Activated CD8-positive, alpha-beta T cell treated with anti-CD3 and anti-CD28 coated beads for 36 hours (primary cell): ENCODE measurements at regions not wholly inside any gene's neighbourhood (a gene's known extent, or its start where the extent isn't known, plus 50 kb on each side); places are given as distances from the start of the nearest gene placed in this dataset.

Experiments used
- ATAC-seq: fragments of 200-7000 bp; cut with Tn5 transposase; one replicate; pipeline ENCODE4 v1.10.0; 2021; ENCODE audit warnings: mild to moderate bottlenecking, moderate library complexity
- CTCF ChIA-PET: fragments of 350-600 bp; sonication (Branson Sonifier 250); formaldehyde crosslinking; loops from one replicate; lab custom pipeline; 2021; ENCODE audit warnings: antibody characterized with exemption; lab: Charles Lee
- POLR2A ChIA-PET: fragments of 350-600 bp; sonication (Branson Sonifier 250); formaldehyde crosslinking; loops from one replicate; lab custom pipeline; 2021; ENCODE audit warnings: antibody characterized with exemption; lab: Charles Lee
- DNase-seq: peaks from one replicate; pipeline ENCODE4 v3.0.0-alpha.2; 2020
- H3K27ac Mint-ChIP-seq: one replicate; pipeline ENCODE4 v1.8.0; 2021; ENCODE audit warnings: mild to moderate bottlenecking, mixed read lengths
- H3K27me3 Mint-ChIP-seq: one replicate; pipeline ENCODE4 v1.8.0; 2021; ENCODE audit warnings: mixed read lengths
- H3K36me3 Mint-ChIP-seq: one replicate; pipeline ENCODE4 v1.8.0; 2021; ENCODE audit warnings: low read depth, mixed read lengths
- H3K4me1 Mint-ChIP-seq: one replicate; pipeline ENCODE4 v1.8.0; 2021; ENCODE audit warnings: low read depth, mixed read lengths
- H3K4me3 Mint-ChIP-seq: one replicate; pipeline ENCODE4 v1.8.0; 2021; ENCODE audit warnings: mild to moderate bottlenecking, moderate library complexity, mixed read lengths
- H3K9me3 Mint-ChIP-seq: one replicate; pipeline ENCODE4 v1.8.0; 2021; ENCODE audit warnings: mixed read lengths
- intact Hi-C: fragments of 100-400 bp; cut with micrococcal nuclease; formaldehyde crosslinking; loops from one replicate; pipeline ENCODE4 v1.10.0; 2022
- TF ChIP-seq, protein P1 (sequence below): fragments of 200-600 bp; IDR thresholded peaks from one replicate; pipeline ENCODE4 v1.8.0; 2022; ENCODE audit warnings: antibody characterized with exemption, mild to moderate bottlenecking

DNA sequence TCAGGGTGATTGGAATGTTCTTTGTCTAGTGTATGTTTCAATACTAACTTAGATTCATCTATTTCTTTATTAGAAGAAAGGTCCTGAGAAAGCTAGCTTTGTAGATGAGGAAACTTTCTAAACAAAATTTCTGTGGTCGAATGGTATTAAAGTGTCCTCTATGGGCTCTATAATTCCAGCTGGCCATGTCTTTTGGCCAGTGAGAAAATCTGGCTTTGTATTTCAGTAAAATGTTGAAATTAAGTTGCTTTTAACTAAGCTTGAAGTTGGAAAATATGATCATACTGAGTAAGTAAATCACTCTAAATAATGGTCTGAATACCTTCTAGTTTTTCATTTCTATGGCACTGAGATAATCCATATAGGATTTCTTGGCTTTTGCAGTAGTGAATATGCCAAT lies 148.8 kb downstream of the RDH14 start:
- ATAC-seq (no peak), DNase-seq (no peak)
- Mint-ChIP-seq H3K4me1 (no peaks in the 10 kb centered on the region), H3K36me3 (no peaks in the 10 kb centered on the region), H3K27ac (no peak overlapping the region), H3K4me3 (no peak overlapping the region), H3K27me3 (peaks cover 6% of the 10 kb centered on the region), H3K9me3 (no peaks in the 10 kb centered on the region)
- ChIA-PET CTCF (interaction anchor here (1.0 kb wide), 1 partner anchor 34 kb away, joined by 4 read pairs; no protein-coding TSS in a partner anchor), POLR2A (no interaction called here)
- intact Hi-C loops = no loop called here
- TF ChIP-seq, protein P1, sequence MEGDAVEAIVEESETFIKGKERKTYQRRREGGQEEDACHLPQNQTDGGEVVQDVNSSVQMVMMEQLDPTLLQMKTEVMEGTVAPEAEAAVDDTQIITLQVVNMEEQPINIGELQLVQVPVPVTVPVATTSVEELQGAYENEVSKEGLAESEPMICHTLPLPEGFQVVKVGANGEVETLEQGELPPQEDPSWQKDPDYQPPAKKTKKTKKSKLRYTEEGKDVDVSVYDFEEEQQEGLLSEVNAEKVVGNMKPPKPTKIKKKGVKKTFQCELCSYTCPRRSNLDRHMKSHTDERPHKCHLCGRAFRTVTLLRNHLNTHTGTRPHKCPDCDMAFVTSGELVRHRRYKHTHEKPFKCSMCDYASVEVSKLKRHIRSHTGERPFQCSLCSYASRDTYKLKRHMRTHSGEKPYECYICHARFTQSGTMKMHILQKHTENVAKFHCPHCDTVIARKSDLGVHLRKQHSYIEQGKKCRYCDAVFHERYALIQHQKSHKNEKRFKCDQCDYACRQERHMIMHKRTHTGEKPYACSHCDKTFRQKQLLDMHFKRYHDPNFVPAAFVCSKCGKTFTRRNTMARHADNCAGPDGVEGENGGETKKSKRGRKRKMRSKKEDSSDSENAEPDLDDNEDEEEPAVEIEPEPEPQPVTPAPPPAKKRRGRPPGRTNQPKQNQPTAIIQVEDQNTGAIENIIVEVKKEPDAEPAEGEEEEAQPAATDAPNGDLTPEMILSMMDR = no peak

DNA sequence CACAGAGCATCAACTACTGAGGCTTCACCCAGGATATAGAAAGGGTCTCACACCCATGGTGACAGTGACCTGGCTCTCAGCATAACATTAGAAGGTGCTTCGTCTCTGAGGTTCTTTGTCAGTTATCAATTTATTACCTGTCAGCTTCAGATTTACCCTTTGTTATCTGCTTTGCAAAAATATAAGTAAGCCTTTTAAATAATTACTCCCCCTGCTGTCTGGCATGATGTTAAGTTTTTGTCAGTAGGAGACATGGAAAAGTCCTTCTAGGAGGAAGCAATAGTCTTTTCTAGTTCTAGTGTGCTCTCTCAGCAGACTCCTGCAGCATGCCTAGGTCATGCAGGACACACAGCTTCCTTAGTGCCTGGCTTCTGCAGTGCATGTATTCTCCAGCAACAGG lies 149.9 kb downstream of the RDH14 start:
- H3K36me3 Mint-ChIP-seq = no peaks in the 10 kb centered on the region
- DNase-seq (no peak), ATAC-seq (no peak)
- no peak overlapping the region for H3K4me3 Mint-ChIP-seq
- ChIA-PET CTCF (interaction anchor here (1.0 kb wide), 1 partner anchor 33 kb away, joined by 4 read pairs; no protein-coding TSS in a partner anchor), POLR2A (no interaction called here)
- no peaks in the 10 kb centered on the region for H3K9me3 Mint-ChIP-seq
- intact Hi-C loops = no loop called here
- H3K27me3 Mint-ChIP-seq = peaks cover 4% of the 10 kb centered on the region
- no peaks in the 10 kb centered on the region for H3K4me1 Mint-ChIP-seq
- H3K27ac Mint-ChIP-seq = no peak overlapping the region
- TF ChIP-seq, protein P1 = no peak

DNA sequence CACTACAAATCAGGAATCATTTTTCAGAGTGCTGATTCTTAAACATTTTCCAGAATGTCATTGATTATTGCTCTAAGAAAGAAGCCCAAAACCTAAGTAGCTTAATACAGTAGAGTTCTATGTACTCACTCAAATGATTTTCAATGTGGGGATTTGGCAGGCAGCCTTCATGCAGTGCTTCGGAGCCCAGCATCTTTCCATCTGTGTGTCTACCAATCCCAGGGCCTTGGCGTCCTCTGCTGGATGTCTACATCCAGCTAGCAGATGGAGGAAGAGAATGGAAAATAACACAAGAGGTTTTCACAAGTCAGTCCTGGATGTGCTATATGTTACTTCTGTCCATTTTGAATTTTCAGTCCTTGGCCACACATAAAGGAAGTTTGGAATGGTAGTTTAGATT lies 151.8 kb downstream of the RDH14 start:
- Mint-ChIP-seq H3K4me1 (no peaks in the 10 kb centered on the region), H3K27me3 (peaks cover 7% of the 10 kb centered on the region), H3K9me3 (no peaks in the 10 kb centered on the region), H3K27ac (no peak overlapping the region), H3K36me3 (no peaks in the 10 kb centered on the region), H3K4me3 (no peak overlapping the region)
- ATAC-seq (no peak), DNase-seq (no peak)
- TF ChIP-seq, protein P1 = no peak
- CTCF ChIA-PET = no interaction called here
- intact Hi-C loops = no loop called here
- POLR2A ChIA-PET = no interaction called here

DNA sequence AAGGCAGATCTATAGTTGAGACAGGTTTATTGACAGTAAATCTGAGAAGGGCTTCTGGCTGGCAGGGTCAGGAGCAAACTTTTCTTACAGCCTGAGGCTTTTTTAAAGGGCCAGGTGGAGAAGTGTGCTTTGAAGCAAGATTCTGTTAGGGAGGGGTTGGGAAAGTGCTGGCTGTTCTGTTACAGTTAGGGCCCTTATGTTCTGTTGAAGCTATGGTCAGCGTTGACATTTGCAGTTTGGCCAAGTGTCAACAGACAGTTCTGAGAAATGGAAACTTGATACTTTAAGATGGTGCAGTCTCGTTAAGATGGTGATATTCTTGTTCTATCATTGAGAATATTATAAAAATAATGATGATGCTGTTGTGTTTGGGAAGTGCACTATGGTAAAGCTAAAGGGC lies 154.2 kb downstream of the RDH14 start:
- ATAC-seq = no peak
- DNase-seq = no peak
- H3K27me3 Mint-ChIP-seq = peaks cover 10% of the 10 kb centered on the region
- no peaks in the 10 kb centered on the region for H3K36me3 Mint-ChIP-seq
- POLR2A ChIA-PET = no interaction called here
- CTCF ChIA-PET = no interaction called here
- no peaks in the 10 kb centered on the region for H3K4me1 Mint-ChIP-seq
- no peak overlapping the region for H3K4me3 Mint-ChIP-seq
- TF ChIP-seq, protein P1 = no peak
- H3K27ac Mint-ChIP-seq = no peak overlapping the region
- intact Hi-C loops = no loop called here
- H3K9me3 Mint-ChIP-seq = no peaks in the 10 kb centered on the region

DNA sequence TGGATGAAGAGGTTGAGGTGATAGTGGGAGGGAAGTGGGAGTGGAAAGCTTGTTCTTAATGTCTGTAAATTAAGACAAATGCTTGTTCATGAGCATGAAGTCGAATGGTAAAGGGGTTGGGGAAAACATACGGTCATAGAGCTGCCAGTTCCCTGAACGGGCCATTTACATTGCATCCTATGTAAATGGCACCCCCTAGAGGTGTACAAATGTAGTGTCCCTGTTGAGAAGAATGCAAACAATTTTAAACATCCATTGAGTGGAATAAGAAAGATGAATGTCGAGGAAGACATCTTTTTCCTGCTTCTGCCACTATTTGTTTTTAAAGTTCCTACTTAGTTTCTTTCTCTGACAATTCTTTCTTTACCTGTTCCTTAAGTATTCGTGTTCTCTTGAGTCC lies 155.7 kb downstream of the RDH14 start:
- TF ChIP-seq, protein P1 = peak; percentile 59
- intact Hi-C loops = no loop called here
- Mint-ChIP-seq H3K4me3 (no peak overlapping the region), H3K9me3 (no peaks in the 10 kb centered on the region), H3K36me3 (no peaks in the 10 kb centered on the region), H3K27ac (no peak overlapping the region), H3K27me3 (peaks cover 10% of the 10 kb centered on the region), H3K4me1 (no peaks in the 10 kb centered on the region)
- DNase-seq (no peak), ATAC-seq (no peak)
- ChIA-PET CTCF (interaction anchor here (0.9 to 1.7 kb wide), 7 partner anchors 9 to 87 kb away, joined by 3 to 11 read pairs (median 3); no protein-coding TSS in a partner anchor), POLR2A (no interaction called here)
